ENCODE measurements at regions not wholly inside any gene's neighbourhood (a gene's known extent, or its start where the extent isn't known, plus 50 kb on each side); places are given as distances from the start of the nearest gene placed in this dataset.
"Not testable (repeated sequence)": the region's sequence is repeated elsewhere in the genome, so short reads cannot be mapped to it uniquely, and the experiment has no call there.

- no peak for DNase-seq
These were observed 65.1 kb upstream of the ARHGAP29 start for GRCh38 chr1:94302497-94302896.

GRCh38 chr1:94301186-94301585 lies 63.8 kb upstream of the ARHGAP29 start:
- DNase-seq, result no peak

- DNase-seq, result no peak
These were observed 63.3 kb upstream of the ARHGAP29 start for GRCh38 chr1:94300731-94301130.

- DNase-seq, result no peak
These were observed 62.5 kb upstream of the ARHGAP29 start for GRCh38 chr1:94299627-94300553.

- no peak for DNase-seq
These were observed 61.5 kb upstream of the ARHGAP29 start for GRCh38 chr1:94298861-94299260.

- DNase-seq, result no peak
These were observed 58.6 kb upstream of the ARHGAP29 start for GRCh38 chr1:94296018-94296417.

- not testable (repeated sequence) for DNase-seq
These were observed 55.6 kb upstream of the ARHGAP29 start for GRCh38 chr1:94292978-94293377.

- not testable (repeated sequence) for DNase-seq
These were observed 51.9 kb upstream of the ARHGAP29 start for GRCh38 chr1:94289244-94289643.
